MM.1S (cell line): ENCODE measurements at regions not wholly inside any gene's neighbourhood (a gene's known extent, or its start where the extent isn't known, plus 50 kb on each side); places are given as distances from the start of the nearest gene placed in this dataset.

Source experiments
- EZH2phosphoT487 ChIP-seq: fragments of 300-600 bp; sonication (generic); IDR thresholded peaks from 2 replicates; pipeline ENCODE4 v1.6.1; 2018; ENCODE audit warnings: antibody characterized with exemption, low read length
- TF ChIP-seq, protein P1 (sequence below): fragments of 300-600 bp; sonication (generic); IDR thresholded peaks from 2 replicates; pipeline ENCODE4 v1.5.1; 2016; ENCODE audit warnings: antibody characterized with exemption, low read length, mixed read lengths

DNA sequence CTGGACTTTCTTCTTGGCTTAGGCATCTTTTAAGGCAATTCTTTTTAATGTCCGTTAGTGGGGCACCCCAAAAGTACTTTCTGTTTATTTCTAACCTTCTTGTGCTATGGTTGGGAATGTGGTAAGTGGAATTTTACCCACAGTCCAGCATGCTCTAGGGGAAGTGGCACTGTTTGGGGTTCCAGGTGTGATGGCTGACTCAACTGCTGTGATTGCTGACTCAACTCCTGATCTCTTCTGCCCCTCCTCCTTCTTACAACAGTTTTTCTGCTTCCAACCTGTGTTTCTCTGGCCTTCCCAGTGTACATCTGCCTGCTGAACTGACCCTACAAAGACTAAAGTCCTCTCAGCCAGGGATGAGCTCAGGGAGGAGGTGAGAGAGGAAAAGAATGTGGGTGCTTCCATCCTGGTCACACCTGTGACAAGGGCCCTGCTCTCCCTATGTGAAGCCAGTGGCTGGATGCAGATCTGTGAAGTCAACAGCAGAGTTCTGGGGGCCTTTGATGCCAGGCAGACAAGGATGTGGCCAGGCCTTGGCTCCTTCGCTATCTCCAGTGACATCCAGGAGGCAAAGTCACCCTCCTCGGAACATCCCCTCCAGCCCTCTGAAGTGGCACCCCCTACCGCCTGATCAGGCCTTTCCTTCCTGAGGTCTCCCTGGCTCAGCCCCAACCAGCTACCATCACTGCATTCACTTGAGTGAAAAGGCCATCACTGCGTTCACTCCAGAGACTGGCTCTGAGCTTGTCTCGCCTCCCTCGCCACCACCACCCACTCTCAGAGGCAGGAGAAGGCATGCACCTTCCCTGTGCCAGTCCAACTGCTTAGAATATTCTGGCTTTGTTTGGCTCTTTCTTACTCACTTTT, 72.2 kb downstream of the C5orf15 start:
- TF ChIP-seq, protein P1, sequence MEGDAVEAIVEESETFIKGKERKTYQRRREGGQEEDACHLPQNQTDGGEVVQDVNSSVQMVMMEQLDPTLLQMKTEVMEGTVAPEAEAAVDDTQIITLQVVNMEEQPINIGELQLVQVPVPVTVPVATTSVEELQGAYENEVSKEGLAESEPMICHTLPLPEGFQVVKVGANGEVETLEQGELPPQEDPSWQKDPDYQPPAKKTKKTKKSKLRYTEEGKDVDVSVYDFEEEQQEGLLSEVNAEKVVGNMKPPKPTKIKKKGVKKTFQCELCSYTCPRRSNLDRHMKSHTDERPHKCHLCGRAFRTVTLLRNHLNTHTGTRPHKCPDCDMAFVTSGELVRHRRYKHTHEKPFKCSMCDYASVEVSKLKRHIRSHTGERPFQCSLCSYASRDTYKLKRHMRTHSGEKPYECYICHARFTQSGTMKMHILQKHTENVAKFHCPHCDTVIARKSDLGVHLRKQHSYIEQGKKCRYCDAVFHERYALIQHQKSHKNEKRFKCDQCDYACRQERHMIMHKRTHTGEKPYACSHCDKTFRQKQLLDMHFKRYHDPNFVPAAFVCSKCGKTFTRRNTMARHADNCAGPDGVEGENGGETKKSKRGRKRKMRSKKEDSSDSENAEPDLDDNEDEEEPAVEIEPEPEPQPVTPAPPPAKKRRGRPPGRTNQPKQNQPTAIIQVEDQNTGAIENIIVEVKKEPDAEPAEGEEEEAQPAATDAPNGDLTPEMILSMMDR = no peak
- no peak for TF ChIP-seq EZH2phosphoT487
